Neural progenitor cell (in vitro differentiated cells): ENCODE measurements at regions not wholly inside any gene's neighbourhood (a gene's known extent, or its start where the extent isn't known, plus 50 kb on each side); places are given as distances from the start of the nearest gene placed in this dataset.

Experiments
- CTCF ChIP-seq: fragments of 200-600 bp; sonication (generic); IDR thresholded peaks from 2 replicates; pipeline ENCODE4 v1.5.1; 2017; ENCODE audit warnings: antibody characterized with exemption, mild to moderate bottlenecking
- EZH2 ChIP-seq: fragments of 200-600 bp; sonication (generic); IDR thresholded peaks from 2 replicates; pipeline ENCODE4 v1.6.1; 2017; ENCODE audit warnings: antibody characterized with exemption, mild to moderate bottlenecking, moderate library complexity

GRCh38 chr2:49788300-49788699, 634.0 kb upstream of the FSHR start:
- no peak for TF ChIP-seq CTCF
- no peak for TF ChIP-seq EZH2
